ENCODE measurements at regions not wholly inside any gene's neighbourhood (a gene's known extent, or its start where the extent isn't known, plus 50 kb on each side); places are given as distances from the start of the nearest gene placed in this dataset.

DNA sequence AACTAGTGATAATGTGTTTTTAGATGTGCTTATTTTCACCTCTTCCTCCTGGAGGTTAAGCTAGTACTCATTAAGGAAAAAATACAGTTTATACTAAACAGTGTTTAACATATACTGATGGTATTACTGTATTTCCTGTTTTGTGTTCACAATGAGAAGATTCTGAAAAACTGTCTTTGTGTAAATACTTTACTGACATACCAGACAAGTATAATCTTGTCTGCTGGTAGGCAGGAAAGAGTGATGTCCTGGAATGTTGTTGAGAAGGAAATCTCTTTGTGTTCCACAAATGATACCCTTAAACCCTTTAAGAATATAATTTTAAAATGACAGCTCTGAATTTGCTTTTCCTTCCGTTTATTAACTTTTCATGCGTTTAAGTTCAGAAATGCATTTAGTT, 205.5 kb upstream of the NUDT6 start:
- no peak overlapping the region for H3K4me3 ChIP-seq (ENCODE audit: low read depth, low read length)
- no peak overlapping the region for H3K4me2 ChIP-seq (ENCODE audit: low read length)
- H3K9me3 ChIP-seq (ENCODE audit: control insufficient read depth, low read length): no peaks in the 10 kb centered on the region
- H3K36me3 ChIP-seq (ENCODE audit: control insufficient read depth, insufficient read depth, low read length): no peaks in the 10 kb centered on the region
- no peaks in the 10 kb centered on the region for H3K79me2 ChIP-seq
- H3K4me1 ChIP-seq: no peaks in the 10 kb centered on the region
- H3K9ac ChIP-seq: no peak overlapping the region
- no peak overlapping the region for H2AFZ ChIP-seq
- TF ChIP-seq, protein P1, sequence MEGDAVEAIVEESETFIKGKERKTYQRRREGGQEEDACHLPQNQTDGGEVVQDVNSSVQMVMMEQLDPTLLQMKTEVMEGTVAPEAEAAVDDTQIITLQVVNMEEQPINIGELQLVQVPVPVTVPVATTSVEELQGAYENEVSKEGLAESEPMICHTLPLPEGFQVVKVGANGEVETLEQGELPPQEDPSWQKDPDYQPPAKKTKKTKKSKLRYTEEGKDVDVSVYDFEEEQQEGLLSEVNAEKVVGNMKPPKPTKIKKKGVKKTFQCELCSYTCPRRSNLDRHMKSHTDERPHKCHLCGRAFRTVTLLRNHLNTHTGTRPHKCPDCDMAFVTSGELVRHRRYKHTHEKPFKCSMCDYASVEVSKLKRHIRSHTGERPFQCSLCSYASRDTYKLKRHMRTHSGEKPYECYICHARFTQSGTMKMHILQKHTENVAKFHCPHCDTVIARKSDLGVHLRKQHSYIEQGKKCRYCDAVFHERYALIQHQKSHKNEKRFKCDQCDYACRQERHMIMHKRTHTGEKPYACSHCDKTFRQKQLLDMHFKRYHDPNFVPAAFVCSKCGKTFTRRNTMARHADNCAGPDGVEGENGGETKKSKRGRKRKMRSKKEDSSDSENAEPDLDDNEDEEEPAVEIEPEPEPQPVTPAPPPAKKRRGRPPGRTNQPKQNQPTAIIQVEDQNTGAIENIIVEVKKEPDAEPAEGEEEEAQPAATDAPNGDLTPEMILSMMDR (IDR thresholded peaks at IDR 0.05): no peak
- H3K27me3 ChIP-seq (ENCODE audit: control insufficient read depth, insufficient read depth, low read length): no peaks in the 10 kb centered on the region
- H3K27ac ChIP-seq: no peak overlapping the region

DNA sequence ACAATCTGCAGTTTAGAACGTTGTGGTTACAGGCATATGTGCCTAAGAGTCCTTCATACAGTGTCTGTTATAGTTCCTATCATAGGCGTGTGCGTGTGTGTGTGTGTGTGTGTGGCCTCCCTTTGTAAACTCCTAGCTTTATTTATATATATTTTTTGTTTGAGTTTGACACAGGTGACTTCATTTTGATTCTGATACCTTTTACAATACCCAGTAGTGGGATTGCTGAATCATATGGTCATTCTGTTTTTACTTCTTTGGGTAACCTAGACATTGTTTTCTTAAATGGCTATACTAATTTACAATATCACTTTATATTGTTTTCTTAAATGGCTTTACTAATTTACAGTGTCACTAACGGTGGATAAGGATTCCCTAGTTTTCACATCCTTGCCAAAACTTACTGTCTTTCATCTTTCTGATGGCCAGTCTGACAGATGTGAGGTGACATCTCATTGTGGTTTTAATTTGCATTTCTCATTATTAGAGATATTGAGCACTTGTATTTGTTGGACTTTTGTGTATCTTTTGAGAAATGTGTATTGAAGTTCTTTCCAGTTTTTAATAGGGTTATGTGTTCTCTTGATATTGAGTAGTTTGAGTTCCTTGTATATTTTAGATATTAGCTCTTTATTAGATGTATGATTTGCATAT, 211.1 kb upstream of the NUDT6 start:
- TF ChIP-seq, protein P1 (IDR thresholded peaks at IDR 0.05): no peak
- H3K4me1 ChIP-seq: no peaks in the 10 kb centered on the region
- no peaks in the 10 kb centered on the region for H3K9me3 ChIP-seq (ENCODE audit: control insufficient read depth, low read length)
- no peaks in the 10 kb centered on the region for H3K79me2 ChIP-seq
- no peak overlapping the region for H2AFZ ChIP-seq
- no peak overlapping the region for H3K9ac ChIP-seq
- H3K4me2 ChIP-seq (ENCODE audit: low read length): no peak overlapping the region
- H3K36me3 ChIP-seq (ENCODE audit: control insufficient read depth, insufficient read depth, low read length): no peaks in the 10 kb centered on the region
- no peak overlapping the region for H3K27ac ChIP-seq
- H3K4me3 ChIP-seq (ENCODE audit: low read depth, low read length): no peak overlapping the region
- no peaks in the 10 kb centered on the region for H3K27me3 ChIP-seq (ENCODE audit: control insufficient read depth, insufficient read depth, low read length)

DNA sequence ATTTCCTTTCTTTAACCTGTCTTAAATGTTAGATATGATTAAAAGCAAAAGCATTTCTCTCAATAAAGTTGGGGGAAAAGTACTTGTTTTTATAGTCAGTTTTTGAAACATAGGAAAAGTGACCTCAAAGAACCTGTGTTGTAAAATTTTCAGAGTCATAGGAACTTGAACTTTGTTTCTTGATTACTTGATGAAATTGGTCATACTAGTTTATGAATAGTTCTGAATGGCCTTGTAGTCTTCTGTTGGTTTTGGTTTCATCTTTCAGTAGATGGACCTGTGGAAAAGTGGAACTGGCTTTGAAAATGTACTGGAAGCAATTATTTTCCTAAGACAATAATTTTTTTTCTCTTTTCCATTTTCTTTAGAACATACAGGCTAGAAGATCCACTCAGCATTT, 222.2 kb upstream of the NUDT6 start:
- H3K9ac ChIP-seq: no peak overlapping the region
- H3K9me3 ChIP-seq (ENCODE audit: control insufficient read depth, low read length): no peaks in the 10 kb centered on the region
- H3K27ac ChIP-seq: no peak overlapping the region
- no peak overlapping the region for H2AFZ ChIP-seq
- TF ChIP-seq, protein P1 (IDR thresholded peaks at IDR 0.05): no peak
- H3K4me3 ChIP-seq (ENCODE audit: low read depth, low read length): no peak overlapping the region
- no peaks in the 10 kb centered on the region for H3K79me2 ChIP-seq
- no peaks in the 10 kb centered on the region for H3K27me3 ChIP-seq (ENCODE audit: control insufficient read depth, insufficient read depth, low read length)
- H3K4me2 ChIP-seq (ENCODE audit: low read length): no peak overlapping the region
- no peaks in the 10 kb centered on the region for H3K36me3 ChIP-seq (ENCODE audit: control insufficient read depth, insufficient read depth, low read length)
- H3K4me1 ChIP-seq: no peaks in the 10 kb centered on the region

DNA sequence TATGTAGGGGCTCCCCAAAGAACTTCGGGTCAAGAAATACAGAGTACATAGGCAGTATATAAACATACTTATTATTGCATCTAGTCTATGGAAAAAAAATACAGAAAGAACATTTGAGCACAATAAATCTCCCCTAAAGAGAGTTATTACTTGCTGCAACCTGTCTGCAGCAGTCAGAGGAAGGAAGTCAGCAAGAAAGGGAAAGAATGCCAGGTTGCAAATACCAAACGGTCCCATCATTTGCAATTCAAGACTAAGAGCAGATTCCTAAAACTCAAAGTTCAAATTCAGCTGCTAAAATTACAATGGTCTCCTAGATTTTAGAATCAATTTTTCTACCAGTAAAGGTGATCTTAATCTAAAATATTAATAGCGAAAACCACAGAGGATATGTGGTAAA, 236.2 kb upstream of the NUDT6 start:
- Histone ChIP-seq H3K4me1 (no peaks in the 10 kb centered on the region), H3K27me3 (ENCODE audit: control insufficient read depth, insufficient read depth, low read length) (no peaks in the 10 kb centered on the region), H2AFZ (no peak overlapping the region), H3K79me2 (no peaks in the 10 kb centered on the region), H3K36me3 (ENCODE audit: control insufficient read depth, insufficient read depth, low read length) (no peaks in the 10 kb centered on the region), H3K9me3 (ENCODE audit: control insufficient read depth, low read length) (no peaks in the 10 kb centered on the region), H3K4me3 (ENCODE audit: low read depth, low read length) (no peak overlapping the region), H3K4me2 (ENCODE audit: low read length) (no peak overlapping the region), H3K9ac (no peak overlapping the region), H3K27ac (no peak overlapping the region)
- TF ChIP-seq, protein P1 (IDR thresholded peaks at IDR 0.05): no peak

DNA sequence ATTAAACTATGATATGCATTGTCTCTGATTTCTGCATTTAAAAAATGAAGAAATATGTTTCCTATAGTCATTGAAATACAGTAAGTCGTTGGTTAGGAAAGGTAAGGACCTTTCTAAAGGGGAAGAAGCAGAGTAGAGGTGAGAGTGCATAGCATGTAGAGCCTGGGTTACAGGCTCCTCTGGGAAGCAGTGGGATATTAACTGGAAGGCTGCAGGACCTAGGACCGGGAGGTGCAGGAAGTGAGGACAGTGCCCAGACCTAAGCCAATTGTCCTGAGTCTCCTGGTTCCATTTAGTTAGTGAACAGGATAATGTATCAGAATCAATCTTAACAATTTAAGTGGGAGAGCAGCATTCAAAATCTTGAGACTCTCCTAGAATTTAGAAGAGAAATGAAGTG, 237.1 kb upstream of the NUDT6 start:
- Histone ChIP-seq H3K4me1 (no peaks in the 10 kb centered on the region), H3K27me3 (ENCODE audit: control insufficient read depth, insufficient read depth, low read length) (no peaks in the 10 kb centered on the region), H2AFZ (no peak overlapping the region), H3K27ac (no peak overlapping the region), H3K4me2 (ENCODE audit: low read length) (no peak overlapping the region), H3K4me3 (ENCODE audit: low read depth, low read length) (no peak overlapping the region), H3K79me2 (no peaks in the 10 kb centered on the region), H3K9ac (no peak overlapping the region), H3K36me3 (ENCODE audit: control insufficient read depth, insufficient read depth, low read length) (no peaks in the 10 kb centered on the region), H3K9me3 (ENCODE audit: control insufficient read depth, low read length) (no peaks in the 10 kb centered on the region)
- TF ChIP-seq, protein P1 (IDR thresholded peaks at IDR 0.05): no peak
